Body of pancreas (tissue), 4 donors: ENCODE measurements at regions not wholly inside any gene's neighbourhood (a gene's known extent, or its start where the extent isn't known, plus 50 kb on each side); places are given as distances from the start of the nearest gene placed in this dataset.

Experiments used
- CTCF ChIP-seq, 7 experiments: fragments of 450-650 bp in 4 of 7; fragments of 200-600 bp in 3 of 7; sonication (generic) in 3 of 7; IDR thresholded peaks; one replicate each; pipeline ENCODE4 v1.5.1; 2016 to 2019; ENCODE audit warnings: antibody characterized with exemption in 7 of 7
- POLR2A ChIP-seq, 3 donors: fragments of 450-650 bp; IDR thresholded peaks; one replicate each; pipeline ENCODE4 v1.6.1; 2016; ENCODE audit warnings: antibody characterized with exemption in 3 of 3, mild to moderate bottlenecking in 2 of 3

GRCh38 chr16:55037966-55038365, 107.3 kb downstream of the IRX5 start:
- TF ChIP-seq CTCF (IDR thresholded peaks at IDR 0.05): no peak
- TF ChIP-seq POLR2A (IDR thresholded peaks at IDR 0.05): no peak
